Vagina (tissue), 2 donors: ENCODE measurements at regions not wholly inside any gene's neighbourhood (a gene's known extent, or its start where the extent isn't known, plus 50 kb on each side); places are given as distances from the start of the nearest gene placed in this dataset.

Experiments used
- POLR2A ChIP-seq, 2 donors: fragments of 450-650 bp; IDR thresholded peaks; one replicate each; pipeline ENCODE4 v1.6.1; 2017; ENCODE audit warnings: antibody characterized with exemption in 2 of 2, mild to moderate bottlenecking in 2 of 2, moderate library complexity in 2 of 2
- POLR2AphosphoS5 ChIP-seq, 2 donors: sonication (generic); formaldehyde crosslinking; IDR thresholded peaks; one replicate each; pipeline ENCODE4 v1.9.0; 2017; ENCODE audit warnings: antibody characterized with exemption in 2 of 2, mild to moderate bottlenecking in 2 of 2, low read depth in 1 of 2; ENCODE audit not compliant: insufficient read depth in 1 of 2

DNA sequence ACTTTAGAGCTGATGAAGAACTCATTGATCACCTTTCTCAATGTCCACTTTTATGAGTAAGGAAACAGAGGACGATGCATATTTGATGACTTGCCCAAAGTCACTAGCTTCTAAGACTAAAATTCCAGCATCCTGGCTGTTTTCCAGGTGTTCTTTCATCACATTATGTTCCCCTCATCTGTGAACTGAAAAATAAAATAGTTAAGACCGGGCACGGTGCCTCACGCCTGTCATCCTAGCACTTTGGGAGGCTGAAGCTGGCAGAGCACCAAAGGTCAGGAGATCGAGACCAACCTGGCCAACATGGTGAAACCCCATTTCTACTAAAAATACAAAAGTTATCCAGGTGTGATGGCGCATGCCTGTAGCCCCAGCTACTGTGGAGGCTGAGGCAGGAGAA is 297.5 kb downstream of the DUSP10 start:
- TF ChIP-seq POLR2A (IDR thresholded peaks at IDR 0.05) (no peak), POLR2AphosphoS5 (IDR thresholded peaks at IDR 0.05; ENCODE audit: insufficient read depth in 1 of 2, low read depth in 1 of 2) (no peak)
